DND-41 (cell line): ENCODE measurements at regions not wholly inside any gene's neighbourhood (a gene's known extent, or its start where the extent isn't known, plus 50 kb on each side); places are given as distances from the start of the nearest gene placed in this dataset.

Source experiments
- CTCF ChIP-seq: IDR thresholded peaks from 2 replicates; pipeline ENCODE4 v1.5.1; 2012; ENCODE audit warnings: borderline replicate concordance, low read length, moderate library complexity, mild to moderate bottlenecking; ENCODE audit not compliant: poor library complexity, severe bottlenecking; ENCODE audit errors: extremely low read depth
- EZH2 ChIP-seq: IDR thresholded peaks from 3 replicates; pipeline ENCODE4 v1.6.1; 2012; ENCODE audit warnings: borderline replicate concordance, low read depth, mild to moderate bottlenecking, moderate library complexity, low read length, inconsistent platforms; ENCODE audit not compliant: severe bottlenecking

GRCh38 chr13:58625703-58626389, 994.3 kb downstream of the PCDH17 start:
- TF ChIP-seq CTCF: no peak
- no peak for TF ChIP-seq EZH2
